Right renal pelvis (tissue), 4 donors: ENCODE measurements at regions not wholly inside any gene's neighbourhood (a gene's known extent, or its start where the extent isn't known, plus 50 kb on each side); places are given as distances from the start of the nearest gene placed in this dataset.
"Not testable (repeated sequence)": the region's sequence is repeated elsewhere in the genome, so short reads cannot be mapped to it uniquely, and the experiment has no call there.

Experiments used
- DNase-seq, 4 donors: peaks; one replicate each; pipeline ENCODE4 v3.0.0-alpha.2; 2013; ENCODE audit warnings: low read depth in 4 of 4, low spot score in 3 of 4, missing footprints in 1 of 4

DNA sequence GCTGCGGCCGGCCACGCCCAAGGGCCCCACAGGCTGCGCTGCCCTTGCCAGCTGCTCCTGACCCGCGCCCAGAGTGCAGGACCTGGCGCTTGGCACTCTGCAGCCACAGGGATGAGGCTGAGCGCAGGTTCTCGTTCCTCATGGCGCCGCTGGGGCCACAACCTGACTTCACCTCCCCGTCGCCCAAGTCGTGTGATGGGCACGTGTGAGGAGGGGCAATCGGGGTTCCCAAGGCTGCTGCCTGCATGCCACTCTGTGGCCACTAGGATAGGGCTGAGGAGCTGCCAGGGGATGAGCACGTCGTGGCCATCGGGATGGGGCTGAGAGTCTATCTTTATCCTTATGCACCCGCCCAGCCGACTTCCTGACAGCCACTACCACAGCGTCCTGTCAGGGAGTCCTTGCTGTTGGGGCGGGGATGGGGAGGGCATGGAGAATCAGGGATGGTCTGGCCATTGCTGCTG lies 1890.0 kb upstream of the CDH9 start:
- not testable (repeated sequence) for DNase-seq

DNA sequence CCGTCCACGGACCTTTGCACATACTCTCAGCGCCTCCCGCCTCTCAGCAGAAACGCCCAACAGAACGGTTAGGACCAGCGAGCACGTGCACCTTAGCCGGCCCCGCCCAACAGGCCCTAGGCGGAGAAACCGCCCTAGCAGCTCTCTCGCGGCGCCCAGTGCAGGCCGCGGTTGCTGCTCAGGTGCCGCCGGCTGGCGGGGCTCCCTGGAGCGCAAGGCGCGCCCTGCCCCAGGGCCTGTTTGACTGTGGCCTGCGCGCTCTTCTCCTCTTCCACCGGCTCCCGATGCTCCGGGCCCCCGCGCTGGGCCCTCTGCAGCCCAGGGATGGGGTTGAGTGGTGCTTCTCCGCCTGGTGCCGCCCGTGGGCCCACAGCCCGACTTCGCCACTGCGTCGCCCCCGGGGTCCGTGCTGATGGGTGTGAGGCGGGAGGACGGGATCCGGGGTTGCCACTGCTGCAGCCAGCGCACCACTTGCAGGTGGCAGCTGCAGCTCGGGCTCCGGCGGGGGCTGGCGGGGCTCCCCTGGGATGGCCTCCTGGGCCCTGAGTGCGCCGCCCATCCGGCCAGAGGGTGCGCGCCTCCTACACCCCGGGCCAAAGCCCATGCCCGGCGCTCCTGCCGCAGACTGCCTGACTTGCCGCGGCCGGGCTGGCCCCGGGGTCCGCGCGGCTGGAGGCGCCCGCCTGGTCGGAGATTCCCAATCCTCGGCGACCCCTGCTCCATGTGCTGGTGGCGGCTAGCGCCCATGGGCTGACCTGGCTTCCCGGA lies 1889.4 kb upstream of the CDH9 start:
- DNase-seq, result no peak

DNA sequence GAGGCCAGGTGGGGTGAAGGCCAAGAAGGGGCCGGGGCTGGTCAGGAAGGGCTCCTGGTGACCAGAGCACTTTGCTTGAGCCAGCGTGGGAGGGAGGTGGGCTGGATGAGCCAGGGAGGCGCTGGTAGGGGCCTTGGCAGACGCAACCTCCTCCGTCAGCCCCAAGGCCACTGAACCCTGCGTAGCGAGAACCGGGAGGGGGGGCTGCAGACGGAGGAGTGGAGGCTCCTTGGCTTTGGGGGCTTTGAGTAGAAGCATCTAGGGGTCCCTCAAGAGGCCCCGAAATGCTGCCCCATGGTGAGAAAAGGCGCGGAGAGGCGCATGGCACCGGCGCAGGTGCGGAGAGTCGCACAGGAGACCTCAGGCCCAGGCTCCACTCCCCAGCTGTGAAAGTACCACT lies 1888.0 kb upstream of the CDH9 start:
- DNase-seq, result no peak

DNA sequence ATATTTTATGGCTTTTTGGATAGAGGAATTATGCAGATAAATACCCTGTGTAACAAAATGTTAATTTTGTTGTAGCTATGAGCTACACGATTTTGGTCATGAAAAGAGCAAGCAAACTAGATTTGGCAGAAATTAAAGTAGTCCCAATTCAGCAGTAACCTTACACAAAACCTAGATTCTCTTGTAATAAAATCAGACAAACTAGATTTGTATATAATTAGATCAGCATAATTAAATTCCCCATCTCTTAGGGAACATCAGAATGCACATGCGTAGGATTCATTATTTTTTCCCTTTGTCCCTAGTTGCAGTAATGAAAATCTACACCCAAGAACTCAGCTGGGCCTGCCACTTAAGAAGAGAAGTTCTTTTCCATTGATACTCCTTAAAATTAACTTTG lies 1879.2 kb upstream of the CDH9 start:
- DNase-seq, result no peak

DNA sequence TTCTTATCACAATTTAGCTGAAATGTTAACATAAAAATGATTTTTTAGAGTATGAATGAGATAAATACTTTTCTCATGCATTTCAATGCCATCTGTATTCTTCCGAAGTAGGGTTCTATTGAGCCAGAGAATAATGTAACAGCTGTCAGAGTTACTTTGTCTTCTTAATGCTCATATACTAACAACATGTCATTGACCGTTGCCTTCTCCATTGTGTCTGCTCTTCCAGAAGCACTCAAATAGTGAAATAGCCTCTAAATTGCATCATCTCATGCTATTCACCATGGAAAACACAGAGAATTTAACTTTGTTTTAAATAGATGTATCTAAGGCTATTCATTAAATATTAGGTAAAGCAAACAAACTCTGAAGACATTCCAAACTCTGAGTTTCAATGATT lies 1875.9 kb upstream of the CDH9 start:
- no peak for DNase-seq

DNA sequence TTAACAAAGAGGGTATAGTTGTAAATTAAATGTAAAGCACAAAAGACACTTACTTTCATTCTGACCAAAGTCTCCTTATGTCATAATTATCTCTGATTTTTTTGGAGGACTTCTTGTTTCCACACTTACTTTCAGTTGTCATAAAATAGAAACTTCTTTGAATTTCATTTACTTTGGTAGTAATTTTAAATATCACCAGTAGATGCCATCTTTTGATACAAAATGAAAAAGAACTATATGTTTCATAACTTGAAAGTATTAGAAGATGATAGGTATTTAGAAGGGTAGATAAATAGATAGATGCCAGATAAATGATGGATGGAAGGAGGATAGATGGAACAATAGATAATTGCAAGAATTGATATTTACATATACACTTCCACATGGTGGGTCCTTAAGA lies 1865.3 kb upstream of the CDH9 start:
- DNase-seq, result no peak

DNA sequence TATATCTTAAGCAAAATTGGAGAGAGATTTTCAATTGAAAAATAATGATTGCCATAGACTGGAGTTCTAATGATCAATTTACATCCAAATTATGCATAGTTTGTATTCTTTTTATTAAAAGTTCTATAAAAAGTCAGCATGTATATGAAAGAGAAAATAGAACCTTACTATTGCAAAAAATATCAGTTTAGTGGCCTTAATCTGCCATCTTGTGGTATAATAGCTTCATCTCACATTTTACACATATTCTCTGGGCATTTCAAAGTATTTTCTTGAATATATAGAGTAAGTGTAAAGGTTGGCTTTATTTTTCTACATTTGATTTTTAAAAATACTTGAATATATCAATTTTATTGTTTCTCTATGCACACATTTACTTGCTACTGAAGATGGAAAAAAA lies 1858.6 kb upstream of the CDH9 start:
- DNase-seq, result no peak

DNA sequence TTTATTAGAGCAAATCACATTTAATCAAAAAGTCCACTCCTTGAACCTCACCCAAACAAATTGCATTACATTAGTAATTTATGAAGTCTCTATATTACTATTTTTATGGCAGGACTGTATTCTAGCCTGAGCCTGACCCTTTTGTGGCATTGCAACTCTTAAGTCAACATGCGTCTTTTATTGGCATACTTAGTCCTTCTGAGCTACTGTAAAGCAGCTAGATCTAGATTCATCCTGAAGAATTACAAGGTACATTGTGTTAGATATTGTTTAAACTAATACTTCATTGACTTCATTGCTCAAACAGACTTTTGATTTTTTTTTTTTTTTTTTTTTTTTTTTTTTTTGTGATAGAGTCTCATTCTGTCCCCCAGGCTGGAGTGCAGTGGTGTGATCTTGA lies 1842.5 kb upstream of the CDH9 start:
- no peak for DNase-seq

DNA sequence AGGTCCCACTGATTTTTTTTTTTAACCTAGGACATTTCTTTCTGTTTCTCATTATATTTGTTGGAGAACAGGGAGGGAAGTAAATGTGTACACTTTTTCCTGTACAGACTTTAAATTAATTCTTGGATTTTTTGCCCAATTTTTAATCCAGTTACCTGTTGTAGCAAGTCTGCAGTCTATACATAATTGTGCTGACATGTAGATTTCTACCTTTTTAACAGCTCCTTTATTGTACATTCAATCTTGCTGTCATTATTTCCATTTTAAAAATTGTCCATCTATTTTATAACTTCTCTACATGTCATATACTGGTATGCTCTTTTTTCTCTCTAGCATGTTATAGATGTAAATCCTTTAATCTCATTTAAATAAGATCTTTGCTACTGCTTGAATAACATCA lies 1838.7 kb upstream of the CDH9 start:
- DNase-seq, result no peak

DNA sequence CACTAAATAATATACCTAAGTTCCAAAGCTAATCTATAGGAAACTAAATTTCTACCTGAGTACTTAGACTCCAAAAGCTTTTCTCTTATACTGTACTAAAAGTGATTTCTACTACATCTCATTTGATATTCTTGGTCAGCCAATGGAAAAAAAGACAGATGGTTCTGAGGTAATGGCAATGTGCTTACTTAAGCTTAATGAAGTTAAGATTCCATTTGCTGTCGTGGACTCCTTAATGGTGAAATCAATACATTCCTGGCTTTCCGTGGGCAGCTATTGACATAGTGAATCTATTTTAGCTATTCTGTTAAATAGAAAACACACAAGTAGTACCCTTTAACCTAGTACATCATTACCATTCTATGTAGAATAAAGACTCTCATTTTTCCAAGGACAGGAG lies 1825.6 kb upstream of the CDH9 start:
- no peak for DNase-seq

DNA sequence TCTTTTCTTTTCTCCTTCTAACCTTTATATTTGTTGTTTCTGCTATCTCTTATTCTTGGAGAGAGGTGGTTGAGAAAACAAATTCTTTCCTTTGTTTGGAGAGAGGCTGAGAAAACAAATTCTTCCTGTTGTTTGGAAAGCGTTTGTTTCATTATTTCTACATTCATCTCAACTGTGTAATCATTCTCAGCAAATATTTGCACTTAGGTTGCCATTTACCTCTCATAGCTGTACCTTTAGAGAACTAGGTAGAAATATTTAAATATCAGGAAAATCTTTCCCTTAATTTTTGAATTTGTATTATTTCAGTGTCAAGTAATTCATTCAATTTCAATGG lies 1824.4 kb upstream of the CDH9 start:
- DNase-seq, result no peak

DNA sequence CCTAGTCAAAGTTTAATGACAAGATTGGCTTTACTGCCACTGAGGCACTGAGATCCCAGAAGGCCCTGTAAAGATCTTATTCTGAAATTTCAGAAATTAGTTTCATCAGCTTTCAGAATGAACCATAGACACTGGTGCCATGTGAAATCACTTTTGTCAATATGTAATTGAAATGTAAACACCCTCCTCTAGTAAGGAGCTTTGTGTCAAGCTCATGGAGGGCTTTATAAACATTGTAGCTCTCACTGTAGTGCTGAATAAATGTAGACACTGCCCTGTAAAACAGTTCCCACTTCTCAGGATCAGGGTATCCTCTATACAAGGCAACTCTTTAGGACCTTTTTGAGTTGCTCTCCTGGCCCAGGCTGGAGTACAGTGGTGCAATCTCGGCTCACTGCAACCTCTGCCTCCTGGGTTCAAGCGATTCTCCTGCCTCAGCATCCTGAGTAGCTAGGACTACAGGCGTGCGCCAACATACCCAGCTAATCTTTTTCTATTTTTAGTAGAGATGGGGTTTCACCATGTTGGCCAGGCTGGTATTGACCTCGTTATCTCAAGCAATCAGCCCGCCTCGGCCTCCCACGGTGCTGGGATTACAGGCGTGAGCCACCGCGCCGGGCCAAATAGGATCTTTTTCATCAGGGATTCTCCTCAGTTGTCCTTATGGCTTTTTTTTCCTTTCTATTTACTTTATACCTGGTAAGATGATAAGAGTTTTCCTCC lies 1823.9 kb upstream of the CDH9 start:
- DNase-seq, result no peak

DNA sequence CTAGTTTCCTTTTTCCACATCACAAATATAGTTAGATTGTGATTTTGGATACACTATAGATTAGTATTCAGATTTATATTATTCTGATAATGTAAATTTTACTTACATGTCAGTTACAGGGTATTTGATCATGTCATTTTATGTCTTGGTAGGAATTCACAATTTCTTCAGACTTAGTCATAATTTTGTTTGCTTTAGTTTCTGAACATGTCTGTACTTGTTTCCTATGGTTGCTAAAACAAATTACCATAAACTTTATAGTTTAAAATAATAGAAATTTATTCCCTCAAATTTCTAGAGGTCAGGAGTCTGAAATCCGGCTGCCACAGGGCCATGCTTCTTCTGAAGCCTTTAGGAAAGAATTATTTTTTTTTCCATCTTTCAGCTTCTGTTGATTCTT lies 1817.2 kb upstream of the CDH9 start:
- DNase-seq, result no peak

DNA sequence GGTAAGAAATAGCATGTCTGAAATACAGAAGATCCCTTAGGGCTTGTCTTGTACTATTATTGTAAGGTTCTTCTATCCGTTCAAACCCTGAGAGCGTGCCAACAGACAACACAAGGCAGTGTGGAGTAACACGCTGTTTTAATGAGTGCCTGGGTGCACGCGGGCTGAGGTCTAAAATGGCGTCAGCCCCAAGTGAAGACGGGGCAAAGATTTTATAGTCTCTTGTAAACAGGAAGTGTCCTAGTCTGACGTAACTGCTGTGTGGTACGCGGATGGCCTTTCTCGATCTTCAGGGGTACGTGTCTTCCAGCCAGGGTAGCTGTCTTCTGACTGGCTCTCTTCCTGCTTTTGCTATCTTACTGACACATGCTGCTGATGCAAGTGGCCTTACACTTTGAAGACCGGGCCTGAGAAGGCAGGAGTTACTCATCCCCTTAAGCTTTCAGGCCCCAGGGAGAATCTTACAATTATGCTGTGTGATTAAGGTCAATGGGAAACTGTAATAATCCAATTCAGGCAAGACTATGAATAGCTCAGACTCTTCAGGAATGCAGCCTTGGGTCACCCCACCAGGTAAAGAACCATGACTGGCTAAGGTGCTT lies 1812.0 kb upstream of the CDH9 start:
- DNase-seq, result no peak

DNA sequence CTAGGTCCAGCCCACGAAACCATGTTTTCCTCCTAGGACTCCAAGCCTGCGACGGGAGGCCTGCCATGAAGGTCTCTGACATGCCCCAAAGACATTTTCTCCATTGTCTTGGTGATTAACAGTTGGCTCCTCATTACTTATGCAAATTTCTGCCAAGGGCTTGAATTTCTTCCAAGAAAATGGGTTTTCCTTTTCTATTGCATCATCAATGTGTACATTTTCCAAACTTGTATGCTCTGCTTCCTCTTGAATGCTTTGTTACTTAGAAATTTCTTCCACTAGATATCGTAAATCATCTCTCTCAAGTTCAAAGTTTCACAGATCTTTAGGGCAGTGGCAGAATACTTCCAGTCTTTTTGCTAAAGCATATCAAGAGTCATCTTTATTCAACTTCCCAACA lies 1792.7 kb upstream of the CDH9 start:
- DNase-seq, result no peak

DNA sequence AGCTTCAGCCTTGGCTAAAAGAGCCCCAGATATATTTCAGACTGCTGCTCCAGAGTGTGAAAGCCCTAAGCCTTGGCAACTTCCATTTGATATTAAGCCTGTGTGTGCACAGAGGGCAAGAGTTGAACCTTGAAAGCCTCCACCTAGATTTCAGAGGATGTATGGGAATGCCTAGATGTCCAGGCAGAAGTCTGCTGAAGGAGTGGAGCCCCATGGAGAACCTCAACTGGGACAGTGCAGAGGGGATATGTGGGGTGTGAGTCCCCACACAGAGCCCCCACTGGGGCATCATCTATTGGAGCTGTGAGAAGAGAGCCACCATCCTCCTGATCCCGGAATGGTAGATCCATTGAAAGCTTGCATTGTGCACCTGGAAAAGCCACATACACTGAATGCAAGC lies 1784.8 kb upstream of the CDH9 start:
- DNase-seq, result no peak

DNA sequence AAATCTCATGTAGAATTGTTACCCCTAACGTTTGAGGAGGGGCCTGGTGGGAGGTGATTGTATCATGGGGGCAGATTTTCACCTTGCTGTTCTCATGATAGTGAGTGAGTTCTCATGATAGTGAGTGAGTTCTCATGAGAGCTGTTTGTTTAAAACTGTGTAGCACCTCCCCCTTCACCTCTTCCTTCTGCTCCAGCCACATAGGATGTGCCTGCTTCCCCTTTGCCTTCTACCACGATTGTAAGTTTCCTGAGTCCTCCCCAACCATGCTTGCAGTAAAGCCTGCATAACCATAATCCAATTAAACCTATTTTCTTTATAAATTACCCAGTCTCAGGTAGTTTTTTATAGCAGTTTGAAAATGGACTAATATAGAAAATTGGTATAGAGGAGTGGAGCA lies 1783.7 kb upstream of the CDH9 start:
- DNase-seq, result no peak

DNA sequence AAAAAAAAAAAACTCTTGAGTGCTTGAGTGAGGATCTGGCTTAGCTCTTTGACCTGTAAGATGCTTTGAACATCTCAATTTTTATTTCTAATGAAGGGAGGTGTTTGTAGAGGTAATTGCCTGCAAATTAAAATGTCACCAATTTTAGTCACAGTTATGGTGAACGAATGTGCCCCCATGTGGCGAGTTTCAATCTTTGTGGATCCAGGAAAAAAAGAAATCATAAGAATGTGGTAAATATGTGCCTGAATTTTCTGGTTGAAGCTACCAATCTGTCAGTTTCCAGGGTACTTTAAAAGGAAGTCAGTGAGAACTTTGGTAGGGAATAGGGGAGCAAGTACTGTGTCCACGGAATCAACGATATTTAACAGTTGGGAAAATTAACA lies 1772.4 kb upstream of the CDH9 start:
- no peak for DNase-seq

DNA sequence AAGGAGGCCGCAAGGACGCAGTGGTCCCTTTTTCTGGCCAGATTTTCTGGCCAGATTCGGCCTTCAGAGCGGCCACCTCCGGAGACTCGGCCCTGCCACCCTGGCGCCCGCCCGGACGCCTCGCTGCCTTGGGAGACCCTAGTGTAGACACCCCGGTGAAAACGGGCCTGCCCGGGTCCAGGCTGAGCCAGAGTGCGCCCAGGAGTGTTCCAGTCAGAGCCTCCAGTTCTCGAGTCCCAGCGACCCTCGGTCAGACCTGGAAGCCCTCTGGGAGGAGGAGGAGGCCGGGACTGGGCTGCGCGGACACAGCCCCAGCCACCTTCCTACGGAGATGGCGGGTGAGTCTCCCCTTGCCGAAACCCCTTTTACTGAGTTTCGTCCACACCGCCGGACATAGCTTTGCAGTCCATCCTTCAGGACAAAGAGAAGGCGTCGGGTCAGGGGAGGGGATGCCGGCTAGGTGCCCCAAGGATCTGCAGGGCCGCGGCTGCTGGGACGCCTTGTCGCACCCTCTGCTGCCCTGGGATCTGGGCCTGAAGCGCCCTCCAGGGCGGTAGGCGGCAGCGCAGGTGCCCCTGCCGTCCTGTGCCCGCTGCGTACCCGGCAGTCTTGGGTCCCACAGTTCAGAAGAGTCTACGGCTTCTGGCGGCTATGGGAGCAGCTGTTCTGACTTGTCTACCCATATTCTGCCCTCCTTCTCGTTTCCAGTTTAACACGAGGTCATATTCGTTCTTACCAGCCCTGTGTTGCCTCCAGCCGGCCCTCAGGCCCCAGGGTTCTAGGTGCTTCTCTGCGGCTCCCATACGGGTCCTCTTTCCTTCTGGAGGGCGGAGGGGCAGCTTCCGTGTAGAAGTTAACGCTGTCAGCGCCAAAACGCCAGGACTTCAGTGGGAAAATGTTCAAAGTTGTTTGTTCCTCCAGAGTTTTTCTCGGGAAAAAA lies 1771.7 kb upstream of the CDH9 start:
- DNase-seq, result no peak

DNA sequence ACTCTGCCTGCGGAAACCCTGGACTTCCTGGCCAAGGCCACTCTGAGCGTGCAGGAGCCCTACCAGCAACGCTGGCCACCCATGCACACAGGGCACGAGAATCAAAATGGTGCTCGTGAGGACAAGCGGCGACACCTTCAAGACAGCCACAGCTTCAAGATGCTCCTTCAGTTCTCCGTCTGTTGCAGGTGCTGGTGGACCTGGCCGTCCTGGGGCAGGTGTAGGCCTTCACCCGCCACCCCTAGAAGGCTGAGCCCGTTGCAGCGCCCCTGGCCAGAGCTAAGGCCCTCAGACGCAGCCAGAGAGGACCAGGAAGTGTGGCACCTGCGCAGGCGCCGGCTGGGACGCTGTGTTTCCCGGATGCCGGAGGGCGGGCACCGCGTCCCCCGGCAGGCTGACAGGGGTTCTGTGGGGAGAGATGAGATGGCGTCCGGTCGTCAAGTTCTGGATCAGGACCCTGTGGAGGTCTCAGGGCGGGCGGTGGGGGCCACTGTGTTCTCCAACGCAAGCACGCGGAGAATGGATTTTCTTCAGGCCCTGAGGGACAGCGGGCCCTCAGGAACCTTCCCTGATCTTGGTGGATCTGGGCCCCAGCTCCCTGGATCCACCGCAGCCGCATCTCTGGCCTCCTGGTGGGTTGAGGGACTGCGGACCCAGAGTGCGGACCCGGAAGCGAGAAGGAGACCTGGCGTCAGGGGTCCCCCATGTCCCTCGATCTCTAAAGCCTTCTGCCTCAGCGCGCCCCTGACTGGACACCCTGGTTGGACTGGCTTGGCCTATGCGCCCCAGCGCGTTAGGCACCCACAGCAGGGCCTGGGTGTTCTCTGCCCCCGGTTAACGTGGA lies 1770.8 kb upstream of the CDH9 start:
- DNase-seq, result no peak
